HG02943 (cell line): ENCODE measurements at regions not wholly inside any gene's neighbourhood (a gene's known extent, or its start where the extent isn't known, plus 50 kb on each side); places are given as distances from the start of the nearest gene placed in this dataset.
"Not testable (repeated sequence)": the region's sequence is repeated elsewhere in the genome, so short reads cannot be mapped to it uniquely, and the experiment has no call there.

Experiments
- ATAC-seq: cut with Tn5 transposase; IDR thresholded peaks from one replicate; pipeline ENCODE4 v1.9.1; 2021; ENCODE audit warnings: mild to moderate bottlenecking, low read depth, moderate library complexity; ENCODE audit not compliant: unreplicated experiment

GRCh38 chr6:134622382-134623173, 304.7 kb upstream of the SGK1 start:
- no peak for ATAC-seq

- no peak for ATAC-seq
Observed at GRCh38 chr6:134621858-134622257, 303.9 kb upstream of the SGK1 start.

- no peak for ATAC-seq
Observed at GRCh38 chr6:134619789-134620188, 301.9 kb upstream of the SGK1 start.

- ATAC-seq: no peak
Observed at GRCh38 chr6:134619077-134619476, 301.2 kb upstream of the SGK1 start.

- ATAC-seq: no peak
Observed at GRCh38 chr6:134614606-134615485, 296.9 kb upstream of the SGK1 start.

- ATAC-seq: not testable (repeated sequence)
Observed at GRCh38 chr6:134612128-134612527, 294.2 kb upstream of the SGK1 start.

- ATAC-seq: no peak
Observed at GRCh38 chr6:134610411-134610810, 292.5 kb upstream of the SGK1 start.

- ATAC-seq: no peak
Observed at GRCh38 chr6:134609716-134610261, 291.9 kb upstream of the SGK1 start.

GRCh38 chr6:134607411-134607810, 289.5 kb upstream of the SGK1 start:
- ATAC-seq: no peak

- no peak for ATAC-seq
Observed at GRCh38 chr6:134605034-134605433, 287.1 kb upstream of the SGK1 start.

GRCh38 chr6:134604014-134604676, 286.2 kb upstream of the SGK1 start:
- no peak for ATAC-seq

- ATAC-seq: no peak
Observed at GRCh38 chr6:134603561-134603960, 285.6 kb upstream of the SGK1 start.

- ATAC-seq: no peak
Observed at GRCh38 chr6:134602123-134602522, 284.2 kb upstream of the SGK1 start.

- no peak for ATAC-seq
Observed at GRCh38 chr6:134600671-134601070, 282.8 kb upstream of the SGK1 start.

GRCh38 chr6:134599079-134599478, 281.2 kb upstream of the SGK1 start:
- ATAC-seq: no peak

GRCh38 chr6:134596191-134596590, 278.3 kb upstream of the SGK1 start:
- ATAC-seq: no peak

GRCh38 chr6:134594881-134595280, 277.0 kb upstream of the SGK1 start:
- ATAC-seq: no peak

GRCh38 chr6:134593887-134594286, 276.0 kb upstream of the SGK1 start:
- no peak for ATAC-seq

- ATAC-seq: no peak
Observed at GRCh38 chr6:134593442-134593841, 275.5 kb upstream of the SGK1 start.

GRCh38 chr6:134593024-134593423, 275.1 kb upstream of the SGK1 start:
- no peak for ATAC-seq

GRCh38 chr6:134590449-134590848, 272.5 kb upstream of the SGK1 start:
- ATAC-seq: no peak
